Heart right ventricle (tissue), 16 donors: ENCODE measurements at regions not wholly inside any gene's neighbourhood (a gene's known extent, or its start where the extent isn't known, plus 50 kb on each side); places are given as distances from the start of the nearest gene placed in this dataset.

Experiments used
- ATAC-seq, 8 donors: fragments of 200-7000 bp; cut with Tn5 transposase; one replicate each; pipeline ENCODE4 v1.9.1; 2020; ENCODE audit warnings: mild to moderate bottlenecking in 8 of 8, moderate library complexity in 8 of 8, moderate number of reproducible peaks in 1 of 8
- DNase-seq, 2 donors: peaks; one replicate each; pipeline ENCODE4 v3.0.0-alpha.2; 2020
- H3K27ac ChIP-seq, 10 donors: fragments of 200-600 bp; sonication (generic) in 2 of 10; one replicate each; pipeline versions ENCODE4 v1.5.0 to v1.8.0; 2020 to 2022; ENCODE audit warnings: mild to moderate bottlenecking in 3 of 10
- H3K27me3 ChIP-seq, 7 donors: fragments of 200-600 bp; one replicate each; pipeline ENCODE4 v1.8.0; 2021 to 2022; ENCODE audit warnings: mild to moderate bottlenecking in 2 of 7
- H3K36me3 ChIP-seq, 9 donors: fragments of 200-600 bp; sonication (generic) in 1 of 9; one replicate each; pipeline versions ENCODE4 v1.5.0 to v1.8.0; 2020 to 2022; ENCODE audit warnings: mild to moderate bottlenecking in 2 of 9
- H3K4me1 ChIP-seq, 9 donors: fragments of 200-600 bp; sonication (generic) in 1 of 9; one replicate each; pipeline versions ENCODE4 v1.5.0 to v1.8.0; 2020 to 2022; ENCODE audit warnings: mild to moderate bottlenecking in 4 of 9
- H3K4me3 ChIP-seq, 10 donors: fragments of 200-600 bp; sonication (generic) in 2 of 10; one replicate each; pipeline versions ENCODE4 v1.5.0 to v1.8.0; 2020 to 2022; ENCODE audit warnings: mild to moderate bottlenecking in 7 of 10, moderate library complexity in 2 of 10
- H3K9me3 ChIP-seq, 11 donors: fragments of 200-600 bp in 10 of 11; sonication (generic) in 2 of 11; one replicate each; pipeline versions ENCODE4 v1.5.0 to v1.8.0; 2013 to 2022; ENCODE audit warnings: mild to moderate bottlenecking in 2 of 11, control low read depth in 1 of 11, moderate library complexity in 1 of 11
- WGBS, 2 donors: extraction: QIAGEN DNeasy Blood & Tissue Kit; methylation state at CpG; one replicate each; pipeline ENCODE4 v1.1.7; 2013; ENCODE audit warnings: inconsistent platforms in 1 of 2; 5-methylcytosine and 5-hydroxymethylcytosine counted together
- intact Hi-C, 10 donors: fragments of 100-400 bp; cut with DNase I; formaldehyde crosslinking; loops; one replicate each; pipeline versions ENCODE4 v1.11.1 to v1.14.2; 2022
- TF ChIP-seq, protein P1 (sequence below), 9 donors: fragments of 200-600 bp; sonication (generic) in 2 of 9; IDR thresholded peaks; one replicate each; pipeline versions ENCODE4 v1.5.0 to v1.8.0; 2021 to 2022; ENCODE audit warnings: antibody characterized with exemption in 9 of 9, mild to moderate bottlenecking in 5 of 9, moderate library complexity in 1 of 9
- donor health status: Arrhythmogenic right ventricular cardiomyopathy.
- donor health status: ischemic (EF 13 %, LVEDD 7.1; RV severe dilation, severe dysfunction).
- donor health status: healthy with polysubstance abuse.
- donor health status: DM: no; HTN: yes; CAD: no.
- donor health status: DM: no; HTN: no; CAD: no.
- donor health status: ischemic (EF 25% LVEDD 6.9; RV normal size, moderate dysfunction).
- donor health status: ischemic (EF 25% LVEDD 5.7; RV mildly dilated, moderate dysfunction).
- donor health status: healthy.
- donor health status: DM: yes; HTN: yes; CAD: no.
- donor health status: Ischemic cardiomyopathy.
- donor health status: ischemic (EF 35%, LVEDD 5.7; RV mildly dilated, moderate dysfunction).
- donor health status: nonischemic (EF 11% LVEDD 7.7; RV severe dilation, severe dysfunction).
- donor health status: DM: yes; HTN: yes; CAD: no.
- donor health status: PGD.
- donor health status: ischemic (EF 29% LVEDD 5.4; RV normal size, mild dysfunction).
- donor health status: nonischemic (EF 23%, LVEDD 6.1; RV moderate dilation, normal function).

DNA sequence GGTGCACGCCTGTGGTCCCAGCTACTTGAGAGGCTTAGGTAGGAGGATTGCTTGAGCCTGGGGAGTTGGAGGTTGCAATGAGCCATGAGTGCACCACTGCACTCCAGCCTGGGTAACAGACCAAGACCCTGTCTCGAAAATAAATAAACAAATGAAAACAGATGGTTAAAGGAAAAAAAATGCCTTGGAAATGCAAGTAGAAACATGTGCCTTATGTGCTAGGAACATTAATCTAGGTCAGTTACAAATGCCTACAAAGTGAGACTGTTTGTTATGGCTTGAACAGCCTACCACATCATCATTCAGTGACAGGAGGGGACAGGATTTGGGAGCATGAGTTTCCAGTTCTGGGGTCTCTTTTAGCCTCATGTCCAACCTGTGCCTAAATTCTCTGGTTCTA is 52.4 kb upstream of the BCAT1 start:
- ATAC-seq (no peak), DNase-seq (no peak)
- Histone ChIP-seq H3K4me3 (no peak overlapping the region), H3K36me3 (no peaks in the 10 kb centered on the region), H3K9me3 (peaks cover 0 to 5% (median 0%) of the 10 kb centered on the region in 11 donors), H3K27me3 (no peaks in the 10 kb centered on the region), H3K4me1 (peaks cover 0 to 17% (median 12%) of the 10 kb centered on the region in 9 donors), H3K27ac (no peak overlapping the region)
- 83% methylated on average over 2 of the region's 2 CpGs for WGBS, 2 donors
- TF ChIP-seq, protein P1, sequence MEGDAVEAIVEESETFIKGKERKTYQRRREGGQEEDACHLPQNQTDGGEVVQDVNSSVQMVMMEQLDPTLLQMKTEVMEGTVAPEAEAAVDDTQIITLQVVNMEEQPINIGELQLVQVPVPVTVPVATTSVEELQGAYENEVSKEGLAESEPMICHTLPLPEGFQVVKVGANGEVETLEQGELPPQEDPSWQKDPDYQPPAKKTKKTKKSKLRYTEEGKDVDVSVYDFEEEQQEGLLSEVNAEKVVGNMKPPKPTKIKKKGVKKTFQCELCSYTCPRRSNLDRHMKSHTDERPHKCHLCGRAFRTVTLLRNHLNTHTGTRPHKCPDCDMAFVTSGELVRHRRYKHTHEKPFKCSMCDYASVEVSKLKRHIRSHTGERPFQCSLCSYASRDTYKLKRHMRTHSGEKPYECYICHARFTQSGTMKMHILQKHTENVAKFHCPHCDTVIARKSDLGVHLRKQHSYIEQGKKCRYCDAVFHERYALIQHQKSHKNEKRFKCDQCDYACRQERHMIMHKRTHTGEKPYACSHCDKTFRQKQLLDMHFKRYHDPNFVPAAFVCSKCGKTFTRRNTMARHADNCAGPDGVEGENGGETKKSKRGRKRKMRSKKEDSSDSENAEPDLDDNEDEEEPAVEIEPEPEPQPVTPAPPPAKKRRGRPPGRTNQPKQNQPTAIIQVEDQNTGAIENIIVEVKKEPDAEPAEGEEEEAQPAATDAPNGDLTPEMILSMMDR (IDR thresholded peaks at IDR 0.05) = no peak
- intact Hi-C loops = no loop called here
